ENCODE measurements at regions not wholly inside any gene's neighbourhood (a gene's known extent, or its start where the extent isn't known, plus 50 kb on each side); places are given as distances from the start of the nearest gene placed in this dataset.

- ChIA-PET CTCF (no interaction called here), POLR2A (no interaction called here)
- Histone ChIP-seq H2AFZ (ENCODE audit: insufficient read depth, low read depth, low read length, poor library complexity, severe bottlenecking) (no peak overlapping the region), H3K9me3 (ENCODE audit: control extremely low read depth in 1 of 3, control insufficient read depth in 2 of 3, insufficient read depth in 1 of 3, low read length in 2 of 3) (peaks cover 0 to 3% (median 0%) of the 10 kb centered on the region in 3 donors), H3K27ac (ENCODE audit: low read length in 2 of 2) (no peak overlapping the region), H3K27me3 (replicated peaks in 1 of 4; ENCODE audit: control extremely low read depth in 1 of 4, control insufficient read depth in 3 of 4, insufficient read depth in 4 of 4, low read length in 3 of 4) (peaks cover 0 to 14% (median 9%) of the 10 kb centered on the region in 4 experiments), H3K4me2 (replicated peaks; ENCODE audit: low read depth, low read length, poor library complexity, severe bottlenecking) (no peak overlapping the region), H3K4me3 (ENCODE audit: control extremely low read depth in 1 of 5, extremely low read depth in 1 of 5, insufficient read depth in 1 of 5, low read depth in 2 of 5, low read length in 4 of 5) (no peak overlapping the region), H3K79me2 (ENCODE audit: control insufficient read depth, insufficient read depth, low read length) (no peaks in the 10 kb centered on the region), H3K36me3 (replicated peaks in 1 of 2; ENCODE audit: control extremely low read depth in 1 of 2, control insufficient read depth in 1 of 2, extremely low read depth in 1 of 2, insufficient read depth in 2 of 2, low read length in 1 of 2) (no peaks in the 10 kb centered on the region), H3K9ac (ENCODE audit: low read length) (no peak overlapping the region), H3K4me1 (ENCODE audit: control insufficient read depth in 2 of 2, insufficient read depth in 2 of 2, low read length in 2 of 2) (no peaks in the 10 kb centered on the region), H4K20me1 (ENCODE audit: control insufficient read depth, insufficient read depth, low read length, poor library complexity, severe bottlenecking) (no peaks in the 10 kb centered on the region)
- Mint-ChIP-seq H3K4me3 (no peak overlapping the region), H3K27me3 (peaks cover 40% of the 10 kb centered on the region), H3K27ac (no peak overlapping the region), H3K4me1 (no peaks in the 10 kb centered on the region), H3K9me3 (ENCODE audit: insufficient read depth) (no peaks in the 10 kb centered on the region)
- DNase-seq (no peak), ATAC-seq (ENCODE audit: low read depth) (no peak)
- no CpG with 5 or more reads among the region's 1 CpG for WGBS (ENCODE audit: insufficient coverage)
- intact Hi-C loops (cut with micrococcal nuclease), result no loop called here
- TF ChIP-seq CTCF (IDR thresholded peaks at IDR 0.05) (no peak), EZH2 (IDR thresholded peaks at IDR 0.05; ENCODE audit: borderline replicate concordance, insufficient read depth, low read depth, low read length, poor library complexity, severe bottlenecking) (no peak)
These were observed 349.4 kb downstream of the DUSP10 start for GRCh38 chr1:221392453-221392852.

GRCh38 chr1:221394011-221394544, 347.8 kb downstream of the DUSP10 start:
- Mint-ChIP-seq H3K4me1 (no peaks in the 10 kb centered on the region), H3K27ac (no peak overlapping the region), H3K27me3 (peaks cover 35% of the 10 kb centered on the region), H3K4me3 (no peak overlapping the region), H3K9me3 (ENCODE audit: insufficient read depth) (no peaks in the 10 kb centered on the region)
- TF ChIP-seq EZH2 (IDR thresholded peaks at IDR 0.05; ENCODE audit: borderline replicate concordance, insufficient read depth, low read depth, low read length, poor library complexity, severe bottlenecking) (no peak), CTCF (IDR thresholded peaks at IDR 0.05) (no peak)
- H3K4me3 ChIP-seq (ENCODE audit: control extremely low read depth in 1 of 5, extremely low read depth in 1 of 5, insufficient read depth in 1 of 5, low read depth in 2 of 5, low read length in 4 of 5), result no peak overlapping the region
- no peaks in the 10 kb centered on the region for H4K20me1 ChIP-seq (ENCODE audit: control insufficient read depth, insufficient read depth, low read length, poor library complexity, severe bottlenecking)
- 94% methylated on average over 2 of the region's 6 CpGs for WGBS (ENCODE audit: insufficient coverage)
- peaks cover 0 to 3% (median 0%) of the 10 kb centered on the region in 3 donors for H3K9me3 ChIP-seq (ENCODE audit: control extremely low read depth in 1 of 3, control insufficient read depth in 2 of 3, insufficient read depth in 1 of 3, low read length in 2 of 3)
- DNase-seq (no peak), ATAC-seq (ENCODE audit: low read depth) (no peak)
- no peak overlapping the region for H2AFZ ChIP-seq (ENCODE audit: insufficient read depth, low read depth, low read length, poor library complexity, severe bottlenecking)
- no peak overlapping the region for H3K9ac ChIP-seq (ENCODE audit: low read length)
- no peak overlapping the region for H3K4me2 ChIP-seq (replicated peaks; ENCODE audit: low read depth, low read length, poor library complexity, severe bottlenecking)
- intact Hi-C loops (cut with micrococcal nuclease), result no loop called here
- CTCF ChIA-PET, result no interaction called here
- H3K27ac ChIP-seq (ENCODE audit: low read length in 2 of 2), result no peak overlapping the region
- POLR2A ChIA-PET, result no interaction called here
- no peaks in the 10 kb centered on the region for H3K36me3 ChIP-seq (replicated peaks in 1 of 2; ENCODE audit: control extremely low read depth in 1 of 2, control insufficient read depth in 1 of 2, extremely low read depth in 1 of 2, insufficient read depth in 2 of 2, low read length in 1 of 2)
- peaks cover 0 to 17% (median 10%) of the 10 kb centered on the region in 4 experiments for H3K27me3 ChIP-seq (replicated peaks in 1 of 4; ENCODE audit: control extremely low read depth in 1 of 4, control insufficient read depth in 3 of 4, insufficient read depth in 4 of 4, low read length in 3 of 4)
- no peaks in the 10 kb centered on the region for H3K4me1 ChIP-seq (ENCODE audit: control insufficient read depth in 2 of 2, insufficient read depth in 2 of 2, low read length in 2 of 2)
- no peaks in the 10 kb centered on the region for H3K79me2 ChIP-seq (ENCODE audit: control insufficient read depth, insufficient read depth, low read length)

Data from B cell (primary cell).